Left ventricle myocardium inferior (tissue), 1 donor: ENCODE measurements at regions not wholly inside any gene's neighbourhood (a gene's known extent, or its start where the extent isn't known, plus 50 kb on each side); places are given as distances from the start of the nearest gene placed in this dataset.

Experiments
- DNase-seq: peaks from one replicate; pipeline ENCODE4 v3.0.0-alpha.2; 2020
- H3K27ac ChIP-seq: fragments of 200-600 bp; replicated peaks from 2 replicates; pipeline ENCODE4 v1.8.0; 2021
- H3K27me3 ChIP-seq: fragments of 200-600 bp; 2 replicates; pipeline ENCODE4 v1.8.0; 2021; ENCODE audit warnings: low read depth
- H3K36me3 ChIP-seq: fragments of 200-600 bp; 2 replicates; pipeline ENCODE4 v1.8.0; 2021
- H3K4me1 ChIP-seq: fragments of 200-600 bp; 2 replicates; pipeline ENCODE4 v1.8.0; 2021
- H3K4me3 ChIP-seq: fragments of 200-600 bp; 2 replicates; pipeline ENCODE4 v1.8.0; 2021; ENCODE audit warnings: mild to moderate bottlenecking, moderate library complexity
- H3K9me3 ChIP-seq: fragments of 200-600 bp; replicated peaks from 2 replicates; pipeline ENCODE4 v1.8.0; 2021
- intact Hi-C: fragments of 100-400 bp; cut with micrococcal nuclease; formaldehyde crosslinking; loops from one replicate; pipeline ENCODE4 v1.11.0; 2022
- TF ChIP-seq, protein P1 (sequence below): fragments of 200-600 bp; IDR thresholded peaks from 2 replicates; pipeline ENCODE4 v1.8.0; 2021; ENCODE audit warnings: antibody characterized with exemption, mild to moderate bottlenecking, borderline replicate concordance
- donor health status: DM: no; HTN: yes; CAD: no; lungs with severe emphysema.

DNA sequence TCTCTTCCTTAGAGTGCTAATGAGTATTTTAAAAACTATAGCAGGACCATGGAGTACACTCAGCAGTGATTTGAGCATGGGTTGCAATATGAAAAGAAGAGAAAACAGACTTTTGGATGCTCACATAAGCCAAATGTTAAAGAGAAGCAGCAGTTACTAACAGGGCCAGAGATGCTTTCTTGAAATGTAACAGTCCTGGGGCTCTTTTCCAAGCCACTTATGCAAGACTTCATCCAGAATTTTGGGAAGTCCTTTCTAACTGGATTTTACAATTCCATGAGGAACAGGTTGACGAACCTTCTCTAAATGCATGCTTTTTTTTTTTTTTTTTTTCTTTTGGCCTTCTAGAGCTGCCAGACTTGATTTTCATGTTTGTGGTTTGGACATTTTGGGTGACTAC is 282.0 kb downstream of the SEC23IP start:
- no peak overlapping the region for H3K27ac ChIP-seq
- intact Hi-C loops: no loop called here
- TF ChIP-seq, protein P1, sequence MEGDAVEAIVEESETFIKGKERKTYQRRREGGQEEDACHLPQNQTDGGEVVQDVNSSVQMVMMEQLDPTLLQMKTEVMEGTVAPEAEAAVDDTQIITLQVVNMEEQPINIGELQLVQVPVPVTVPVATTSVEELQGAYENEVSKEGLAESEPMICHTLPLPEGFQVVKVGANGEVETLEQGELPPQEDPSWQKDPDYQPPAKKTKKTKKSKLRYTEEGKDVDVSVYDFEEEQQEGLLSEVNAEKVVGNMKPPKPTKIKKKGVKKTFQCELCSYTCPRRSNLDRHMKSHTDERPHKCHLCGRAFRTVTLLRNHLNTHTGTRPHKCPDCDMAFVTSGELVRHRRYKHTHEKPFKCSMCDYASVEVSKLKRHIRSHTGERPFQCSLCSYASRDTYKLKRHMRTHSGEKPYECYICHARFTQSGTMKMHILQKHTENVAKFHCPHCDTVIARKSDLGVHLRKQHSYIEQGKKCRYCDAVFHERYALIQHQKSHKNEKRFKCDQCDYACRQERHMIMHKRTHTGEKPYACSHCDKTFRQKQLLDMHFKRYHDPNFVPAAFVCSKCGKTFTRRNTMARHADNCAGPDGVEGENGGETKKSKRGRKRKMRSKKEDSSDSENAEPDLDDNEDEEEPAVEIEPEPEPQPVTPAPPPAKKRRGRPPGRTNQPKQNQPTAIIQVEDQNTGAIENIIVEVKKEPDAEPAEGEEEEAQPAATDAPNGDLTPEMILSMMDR: no peak
- H3K27me3 ChIP-seq: no peaks in the 10 kb centered on the region
- H3K9me3 ChIP-seq: no peaks in the 10 kb centered on the region
- no peaks in the 10 kb centered on the region for H3K4me1 ChIP-seq
- no peak overlapping the region for H3K4me3 ChIP-seq
- DNase-seq: no peak
- H3K36me3 ChIP-seq: no peaks in the 10 kb centered on the region

DNA sequence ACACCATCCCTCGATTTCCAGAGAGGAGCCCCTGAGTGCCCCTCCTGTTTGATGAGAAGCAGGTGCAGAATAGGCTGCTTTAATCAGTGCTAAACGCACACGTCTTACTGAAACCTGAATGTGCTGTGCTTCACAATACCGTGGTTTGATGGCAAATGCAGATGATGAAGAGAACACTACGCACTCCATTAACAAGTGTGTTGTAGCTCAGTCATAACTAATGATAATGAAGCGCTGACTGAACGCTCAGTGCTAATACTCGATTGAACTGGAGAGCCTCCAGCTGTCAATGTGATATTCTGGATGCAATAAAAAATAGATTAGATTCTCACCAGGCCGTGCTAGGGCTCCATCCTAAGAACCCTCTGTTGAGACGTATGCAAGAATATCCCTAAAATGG is 279.7 kb upstream of the PLPP4 start:
- no peaks in the 10 kb centered on the region for H3K4me1 ChIP-seq
- H3K9me3 ChIP-seq: no peaks in the 10 kb centered on the region
- TF ChIP-seq, protein P1: no peak
- H3K4me3 ChIP-seq: no peak overlapping the region
- H3K27me3 ChIP-seq: no peaks in the 10 kb centered on the region
- no peak overlapping the region for H3K27ac ChIP-seq
- intact Hi-C loops: no loop called here
- no peak for DNase-seq
- no peaks in the 10 kb centered on the region for H3K36me3 ChIP-seq

DNA sequence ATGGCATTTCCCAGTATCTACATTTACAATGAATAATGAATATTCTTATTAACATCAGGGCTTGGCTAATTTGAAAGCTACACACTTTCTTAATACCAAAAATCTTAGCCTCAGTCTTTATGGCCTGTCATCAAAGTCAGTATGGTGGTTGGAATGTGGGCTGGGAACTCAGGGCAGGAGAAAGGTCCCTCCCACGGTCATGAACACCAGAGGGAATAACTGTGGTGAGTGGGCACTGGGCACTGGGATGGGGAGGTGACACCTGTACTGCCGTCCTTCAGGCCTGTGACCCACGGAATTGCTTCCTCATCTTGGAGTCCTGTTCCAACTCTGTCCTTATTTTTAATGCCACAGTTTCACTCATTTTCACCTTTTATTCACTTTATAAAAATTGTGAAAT is 276.9 kb upstream of the PLPP4 start:
- Histone ChIP-seq H3K27ac (no peak overlapping the region), H3K4me3 (no peak overlapping the region), H3K4me1 (no peaks in the 10 kb centered on the region), H3K36me3 (no peaks in the 10 kb centered on the region), H3K9me3 (no peaks in the 10 kb centered on the region), H3K27me3 (no peaks in the 10 kb centered on the region)
- no peak for DNase-seq
- TF ChIP-seq, protein P1: no peak
- intact Hi-C loops: no loop called here

DNA sequence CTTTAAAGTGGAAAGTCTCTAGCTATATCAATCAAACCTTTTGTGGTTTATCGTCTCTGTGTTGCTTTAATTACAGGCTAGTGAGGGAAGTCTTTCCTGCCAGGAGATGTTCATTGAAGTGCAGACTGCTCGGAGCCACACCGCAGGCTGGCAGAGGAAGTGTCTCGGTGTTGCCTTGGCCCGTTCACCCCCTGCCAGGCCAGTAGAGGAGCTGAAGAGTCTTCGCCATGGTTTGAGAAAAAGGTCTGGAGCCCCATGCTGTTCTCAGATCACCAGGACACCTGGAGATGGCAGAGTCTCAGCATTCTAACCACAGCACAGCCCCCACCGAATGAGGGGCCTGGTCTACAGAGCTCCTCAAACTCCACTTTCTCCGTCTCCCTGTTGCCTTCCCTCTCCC is 275.9 kb upstream of the PLPP4 start:
- intact Hi-C loops: no loop called here
- H3K4me1 ChIP-seq: no peaks in the 10 kb centered on the region
- TF ChIP-seq, protein P1: no peak
- no peak for DNase-seq
- no peaks in the 10 kb centered on the region for H3K27me3 ChIP-seq
- H3K27ac ChIP-seq: no peak overlapping the region
- no peak overlapping the region for H3K4me3 ChIP-seq
- no peaks in the 10 kb centered on the region for H3K9me3 ChIP-seq
- no peaks in the 10 kb centered on the region for H3K36me3 ChIP-seq

DNA sequence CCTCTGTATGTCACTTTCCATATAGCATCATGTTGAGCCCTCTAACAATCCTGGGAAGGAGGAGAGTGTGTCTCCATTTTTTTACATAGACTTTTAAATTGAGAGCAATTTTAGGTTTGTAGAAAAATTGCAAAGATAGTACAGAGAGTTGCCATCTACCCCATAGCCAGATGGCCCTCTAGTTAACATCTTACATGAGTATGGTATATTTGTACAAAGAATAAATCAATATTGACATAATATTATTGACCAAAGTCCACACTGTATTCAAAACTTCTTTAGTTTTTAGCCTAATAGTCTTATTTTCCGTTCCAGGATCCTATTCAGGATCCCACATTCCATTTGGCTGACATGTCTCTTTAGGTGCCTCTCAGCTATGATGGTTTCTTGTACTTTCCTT is 274.6 kb upstream of the PLPP4 start:
- Histone ChIP-seq H3K27ac (no peak overlapping the region), H3K9me3 (no peaks in the 10 kb centered on the region), H3K36me3 (no peaks in the 10 kb centered on the region), H3K4me3 (no peak overlapping the region), H3K27me3 (no peaks in the 10 kb centered on the region), H3K4me1 (no peaks in the 10 kb centered on the region)
- TF ChIP-seq, protein P1: no peak
- intact Hi-C loops: no loop called here
- no peak for DNase-seq

DNA sequence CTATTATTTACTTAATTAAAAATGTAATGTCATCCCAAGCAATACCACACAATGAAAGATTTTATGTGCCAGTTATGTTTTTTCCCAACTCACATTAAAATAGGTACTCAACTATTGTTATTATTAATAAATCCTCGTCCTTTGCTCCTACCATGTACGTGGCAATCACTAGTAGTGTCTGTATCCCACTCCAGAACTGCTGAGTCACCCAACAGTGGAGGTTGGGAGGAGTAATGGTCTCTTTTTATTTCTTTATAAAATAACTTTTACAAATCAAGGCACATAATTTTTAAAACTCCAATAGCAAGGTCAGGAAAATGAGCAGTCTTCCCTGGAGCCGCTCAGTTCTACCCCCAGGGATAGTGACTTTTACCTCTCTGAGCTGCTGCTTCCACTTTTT is 273.5 kb upstream of the PLPP4 start:
- Histone ChIP-seq H3K9me3 (no peaks in the 10 kb centered on the region), H3K4me3 (no peak overlapping the region), H3K27me3 (no peaks in the 10 kb centered on the region), H3K27ac (no peak overlapping the region), H3K4me1 (no peaks in the 10 kb centered on the region), H3K36me3 (no peaks in the 10 kb centered on the region)
- DNase-seq: no peak
- TF ChIP-seq, protein P1: no peak
- intact Hi-C loops: no loop called here
